ENCODE measurements at regions not wholly inside any gene's neighbourhood (a gene's known extent, or its start where the extent isn't known, plus 50 kb on each side); places are given as distances from the start of the nearest gene placed in this dataset.

GRCh38 chr20:12623870-12624269 is 384.9 kb upstream of the SPTLC3 start:
- TF ChIP-seq, protein P1, sequence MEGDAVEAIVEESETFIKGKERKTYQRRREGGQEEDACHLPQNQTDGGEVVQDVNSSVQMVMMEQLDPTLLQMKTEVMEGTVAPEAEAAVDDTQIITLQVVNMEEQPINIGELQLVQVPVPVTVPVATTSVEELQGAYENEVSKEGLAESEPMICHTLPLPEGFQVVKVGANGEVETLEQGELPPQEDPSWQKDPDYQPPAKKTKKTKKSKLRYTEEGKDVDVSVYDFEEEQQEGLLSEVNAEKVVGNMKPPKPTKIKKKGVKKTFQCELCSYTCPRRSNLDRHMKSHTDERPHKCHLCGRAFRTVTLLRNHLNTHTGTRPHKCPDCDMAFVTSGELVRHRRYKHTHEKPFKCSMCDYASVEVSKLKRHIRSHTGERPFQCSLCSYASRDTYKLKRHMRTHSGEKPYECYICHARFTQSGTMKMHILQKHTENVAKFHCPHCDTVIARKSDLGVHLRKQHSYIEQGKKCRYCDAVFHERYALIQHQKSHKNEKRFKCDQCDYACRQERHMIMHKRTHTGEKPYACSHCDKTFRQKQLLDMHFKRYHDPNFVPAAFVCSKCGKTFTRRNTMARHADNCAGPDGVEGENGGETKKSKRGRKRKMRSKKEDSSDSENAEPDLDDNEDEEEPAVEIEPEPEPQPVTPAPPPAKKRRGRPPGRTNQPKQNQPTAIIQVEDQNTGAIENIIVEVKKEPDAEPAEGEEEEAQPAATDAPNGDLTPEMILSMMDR (IDR thresholded peaks at IDR 0.05): no peak
- TF ChIP-seq EZH2 (IDR thresholded peaks at IDR 0.05; ENCODE audit: borderline replicate concordance, insufficient read depth, low read depth, low read length, poor library complexity, severe bottlenecking): no peak

All from B cell (primary cell).